A673 (cell line): ENCODE measurements at regions not wholly inside any gene's neighbourhood (a gene's known extent, or its start where the extent isn't known, plus 50 kb on each side); places are given as distances from the start of the nearest gene placed in this dataset.
"Not testable (repeated sequence)": the region's sequence is repeated elsewhere in the genome, so short reads cannot be mapped to it uniquely, and the experiment has no call there.

Source experiments
- BruUV-seq: library from RNA; stranded (reverse); fragments of 400-500 nt; replicated peaks from 2 replicates; lab custom pipeline; 2021; lab: Mats Ljungman, UMichigan
- CTCF ChIA-PET: fragments of 300-600 bp; sonication (Branson Sonifier 250); formaldehyde crosslinking; loops from one replicate; lab custom pipeline; 2022; ENCODE audit warnings: antibody characterized with exemption; lab: Charles Lee
- POLR2A ChIA-PET: fragments of 300-600 bp; sonication (Branson Sonifier 250); formaldehyde crosslinking; loops from one replicate; lab custom pipeline; 2022; ENCODE audit warnings: antibody characterized with exemption; ENCODE audit not compliant: low non-redundant PET; lab: Charles Lee
- DNase-seq: peaks from one replicate; pipeline ENCODE4 v3.0.0-alpha.2; 2015; ENCODE audit warnings: low spot score
- H3K27ac ChIP-seq: fragments of 200-600 bp; sonication (generic); 2 replicates; pipeline ENCODE4 v1.5.1; 2016; ENCODE audit warnings: mixed run types, low read depth, mild to moderate bottlenecking, mixed read lengths, antibody characterized with exemption, low read length; ENCODE audit not compliant: poor library complexity, severe bottlenecking
- H3K27me3 ChIP-seq: fragments of 200-600 bp; sonication (generic); replicated peaks from 2 replicates; pipeline ENCODE4 v1.6.1; 2017; ENCODE audit warnings: mixed run types, low read depth, mild to moderate bottlenecking, mixed read lengths, antibody characterized with exemption, low read length; ENCODE audit not compliant: insufficient read depth, poor library complexity
- H3K36me3 ChIP-seq: fragments of 200-600 bp; sonication (generic); 2 replicates; pipeline ENCODE4 v1.6.1; 2016; ENCODE audit warnings: mixed run types, mild to moderate bottlenecking, mixed read lengths, antibody characterized with exemption, low read length; ENCODE audit not compliant: insufficient read depth, poor library complexity, severe bottlenecking
- H3K4me1 ChIP-seq: fragments of 200-600 bp; sonication (generic); 2 replicates; pipeline ENCODE4 v1.6.1; 2017; ENCODE audit warnings: mixed run types, mild to moderate bottlenecking, mixed read lengths, antibody characterized with exemption, low read length; ENCODE audit not compliant: insufficient read depth, poor library complexity, severe bottlenecking
- H3K4me3 ChIP-seq: fragments of 200-600 bp; sonication (generic); 2 replicates; pipeline ENCODE4 v1.5.1; 2016; ENCODE audit warnings: low read depth, mixed run types, mild to moderate bottlenecking, mixed read lengths, low read length; ENCODE audit not compliant: poor library complexity, severe bottlenecking
- H3K9me3 ChIP-seq: fragments of 200-600 bp; sonication (generic); 2 replicates; pipeline ENCODE4 v1.6.1; 2016; ENCODE audit warnings: mixed run types, low read depth, mild to moderate bottlenecking, mixed read lengths, antibody characterized with exemption, low read length; ENCODE audit not compliant: poor library complexity, severe bottlenecking
- CTCF ChIP-seq: fragments of 300-800, 200-600 bp; sonication (generic); conservative IDR thresholded peaks from 2 replicates; pipeline ENCODE4 v1.5.1; 2017; ENCODE audit warnings: low read depth, mild to moderate bottlenecking, antibody characterized with exemption, low read length, moderate library complexity, mixed read lengths
- EZH2 ChIP-seq: fragments of 200-600 bp; sonication (generic); IDR thresholded peaks from 2 replicates; pipeline ENCODE4 v1.6.1; 2017; ENCODE audit warnings: borderline replicate concordance, low read depth, mild to moderate bottlenecking, mixed read lengths, antibody characterized with exemption, low read length; ENCODE audit not compliant: poor library complexity, severe bottlenecking
- intact Hi-C: fragments of 100-400 bp; cut with micrococcal nuclease; formaldehyde crosslinking; loops from one replicate; pipeline ENCODE4 v1.10.0; 2022; ENCODE audit not compliant: unreplicated experiment

- no peak overlapping the region for H3K4me3 ChIP-seq
- intact Hi-C loops: no loop called here
- BruUV-seq: no TSS peak
- no peaks in the 10 kb centered on the region for H3K36me3 ChIP-seq
- ChIA-PET POLR2A (no interaction called here), CTCF (no interaction called here)
- DNase-seq: no peak
- no peaks in the 10 kb centered on the region for H3K9me3 ChIP-seq
- no peaks in the 10 kb centered on the region for H3K27me3 ChIP-seq
- TF ChIP-seq EZH2 (no peak), CTCF (no peak)
- no peaks in the 10 kb centered on the region for H3K4me1 ChIP-seq
- no peak overlapping the region for H3K27ac ChIP-seq
These were observed 894.4 kb upstream of the NXPH2 start for GRCh38 chr2:139674577-139674976.

DNA sequence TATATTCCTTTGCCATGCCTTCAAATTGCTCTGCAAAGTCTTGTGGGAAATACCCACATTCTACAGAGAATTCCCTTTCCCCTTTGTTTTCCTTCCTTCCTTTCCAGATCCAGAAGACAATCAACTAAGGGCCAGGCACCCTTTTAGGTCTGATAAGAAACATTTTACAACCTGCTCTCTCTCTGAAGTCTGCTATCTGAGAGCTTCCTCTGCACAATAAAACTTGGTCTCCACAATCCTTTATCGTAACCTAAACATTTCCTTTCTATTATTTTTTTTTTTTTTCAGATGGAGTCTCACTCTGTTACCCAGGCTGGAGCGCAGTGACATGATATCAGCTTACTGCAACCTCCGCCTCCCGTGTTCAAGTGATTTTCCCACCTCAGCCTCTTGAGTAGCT is 893.3 kb upstream of the NXPH2 start:
- CTCF ChIA-PET, H3K4me3 ChIP-seq, DNase-seq, POLR2A ChIA-PET, H3K27ac ChIP-seq, H3K27me3 ChIP-seq, H3K9me3 ChIP-seq, H3K4me1 ChIP-seq, H3K36me3 ChIP-seq, intact Hi-C loops, BruUV-seq: not testable (repeated sequence)

GRCh38 chr2:139669675-139670074 is 889.5 kb upstream of the NXPH2 start:
- no peak overlapping the region for H3K27ac ChIP-seq
- no peaks in the 10 kb centered on the region for H3K9me3 ChIP-seq
- H3K27me3 ChIP-seq: no peaks in the 10 kb centered on the region
- POLR2A ChIA-PET: no interaction called here
- no peaks in the 10 kb centered on the region for H3K4me1 ChIP-seq
- H3K36me3 ChIP-seq: no peaks in the 10 kb centered on the region
- intact Hi-C loops: no loop called here
- TF ChIP-seq CTCF (no peak), EZH2 (no peak)
- no peak overlapping the region for H3K4me3 ChIP-seq
- CTCF ChIA-PET: no interaction called here
- BruUV-seq: no TSS peak
- DNase-seq: no peak

GRCh38 chr2:139652385-139652784 is 872.2 kb upstream of the NXPH2 start:
- ChIA-PET POLR2A (no interaction called here), CTCF (no interaction called here)

More at GRCh38 chr2:139652385-139652784, 872.2 kb upstream of the NXPH2 start:
- TF ChIP-seq CTCF (no peak), EZH2 (no peak)
- no TSS peak for BruUV-seq
- H3K4me1 ChIP-seq: no peaks in the 10 kb centered on the region
- DNase-seq: no peak
- H3K9me3 ChIP-seq: no peaks in the 10 kb centered on the region
- H3K27me3 ChIP-seq: no peaks in the 10 kb centered on the region
- H3K36me3 ChIP-seq: no peaks in the 10 kb centered on the region
- no peak overlapping the region for H3K27ac ChIP-seq
- no peak overlapping the region for H3K4me3 ChIP-seq
- intact Hi-C loops: no loop called here
